ENCODE measurements at regions not wholly inside any gene's neighbourhood (a gene's known extent, or its start where the extent isn't known, plus 50 kb on each side); places are given as distances from the start of the nearest gene placed in this dataset.

- no peak for TF ChIP-seq CTCF (IDR thresholded peaks at IDR 0.05; ENCODE audit: insufficient read depth, low read depth, low read length)
- no peak for TF ChIP-seq EZH2 (IDR thresholded peaks at IDR 0.05; ENCODE audit: insufficient read depth, low read length)
These were observed 52.9 kb upstream of the IGFBP3 start for GRCh38 chr7:45973725-45974532.
